ENCODE measurements at regions not wholly inside any gene's neighbourhood (a gene's known extent, or its start where the extent isn't known, plus 50 kb on each side); places are given as distances from the start of the nearest gene placed in this dataset.

- Histone ChIP-seq H3K4me3 (no peak overlapping the region), H3K9me3 (no peaks in the 10 kb centered on the region), H3K4me1 (ENCODE audit: insufficient read depth) (no peaks in the 10 kb centered on the region), H3K27ac (no peak overlapping the region), H3K27me3 (no peaks in the 10 kb centered on the region), H3K36me3 (no peaks in the 10 kb centered on the region)
- WGBS, 3 donors: 74 to 86% (median 76%) methylated on average over 5 of the region's 5 CpGs
- no peak for TF ChIP-seq POLR2A (IDR thresholded peaks at IDR 0.05)
- TF ChIP-seq CTCF (IDR thresholded peaks at IDR 0.05): no peak
- TF ChIP-seq EP300 (IDR thresholded peaks at IDR 0.05): no peak
- no peak for DNase-seq
- intact Hi-C loops (cut with DNase I): no loop called here
Measured at GRCh38 chr1:208743361-208743760, 499.2 kb upstream of the PLXNA2 start.

DNA sequence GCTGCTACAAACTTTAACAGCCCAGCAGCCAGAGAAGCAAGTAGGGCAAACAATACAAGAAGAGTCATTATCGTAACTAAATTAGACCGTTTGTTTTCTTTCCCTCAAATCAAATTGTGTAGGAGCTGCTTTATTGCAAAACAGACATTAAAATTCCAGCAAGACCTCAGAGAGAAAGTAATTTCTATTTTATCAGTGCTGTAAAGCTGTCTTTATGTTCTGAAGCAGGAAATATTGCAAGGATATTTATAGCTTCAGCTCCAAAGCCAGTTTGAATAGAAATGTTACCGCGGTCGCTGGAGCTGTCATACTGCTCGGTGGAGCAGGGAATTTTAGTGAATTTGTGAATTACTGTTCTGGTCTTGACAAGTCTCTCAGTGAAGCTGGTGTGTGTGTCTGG is 503.8 kb upstream of the PLXNA2 start:
- intact Hi-C loops (cut with DNase I): no loop called here
- no peaks in the 10 kb centered on the region for H3K36me3 ChIP-seq

DNA sequence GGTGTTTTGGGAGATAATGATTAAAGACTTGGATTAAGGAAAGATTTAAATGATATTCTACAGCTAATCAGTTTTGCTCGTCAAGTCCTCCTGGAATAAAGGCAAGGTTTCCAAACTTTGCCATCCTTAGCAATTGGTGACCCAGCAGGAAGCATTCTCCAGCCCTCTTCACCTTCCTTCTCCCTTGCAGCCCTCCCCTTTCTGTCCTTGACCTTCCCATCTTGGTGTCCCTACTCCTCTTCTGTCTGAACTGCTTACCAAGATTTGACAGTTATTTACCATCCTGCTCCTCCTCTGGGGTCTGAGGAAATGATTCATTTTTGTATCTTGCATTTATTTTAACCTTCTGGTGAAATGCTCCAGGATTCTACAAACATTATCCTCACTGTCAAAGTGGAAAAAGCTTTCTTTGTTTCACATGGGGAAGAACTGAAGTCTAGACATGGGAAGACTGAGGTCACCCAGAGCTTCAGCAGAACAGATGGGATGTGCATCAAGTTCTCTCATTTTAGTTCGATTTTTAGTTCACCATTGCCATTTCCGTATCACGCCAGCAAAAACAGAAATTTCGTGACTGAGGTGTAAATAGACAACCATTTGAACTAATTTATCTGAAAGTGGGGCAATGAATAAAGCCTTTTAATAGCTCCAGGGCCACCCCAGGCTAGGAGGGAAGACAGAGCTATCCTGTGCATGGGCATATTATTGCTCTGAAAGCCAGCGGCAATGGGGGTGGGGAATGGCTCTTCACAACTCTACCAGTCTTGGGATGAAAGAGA is 504.4 kb upstream of the PLXNA2 start:
- Histone ChIP-seq H3K9me3 (no peaks in the 10 kb centered on the region), H3K27ac (no peak overlapping the region), H3K4me1 (ENCODE audit: insufficient read depth) (no peaks in the 10 kb centered on the region), H3K36me3 (no peaks in the 10 kb centered on the region), H3K27me3 (no peaks in the 10 kb centered on the region), H3K4me3 (no peak overlapping the region)
- DNase-seq: no peak
- WGBS, 3 donors: 57 to 61% (median 61%) methylated on average over 6 of the region's 6 CpGs
- no peak for TF ChIP-seq POLR2A (IDR thresholded peaks at IDR 0.05)
- TF ChIP-seq CTCF (IDR thresholded peaks at IDR 0.05): no peak
- no peak for TF ChIP-seq EP300 (IDR thresholded peaks at IDR 0.05)
- intact Hi-C loops (cut with DNase I): no loop called here

More for the DNA sequence above, 503.8 kb upstream of the PLXNA2 start:
- no peak overlapping the region for H3K4me3 ChIP-seq
- no peak overlapping the region for H3K27ac ChIP-seq
- H3K9me3 ChIP-seq: no peaks in the 10 kb centered on the region
- no peaks in the 10 kb centered on the region for H3K4me1 ChIP-seq (ENCODE audit: insufficient read depth)
- WGBS, 3 donors: 1 to 2% (median 2%) methylated on average over 6 of the region's 6 CpGs
- no peak for DNase-seq
- H3K27me3 ChIP-seq: no peaks in the 10 kb centered on the region
- TF ChIP-seq EP300 (IDR thresholded peaks at IDR 0.05) (no peak), POLR2A (IDR thresholded peaks at IDR 0.05) (no peak)

GRCh38 chr1:208756339-208756981 is 512.3 kb upstream of the PLXNA2 start:
- H3K36me3 ChIP-seq: no peaks in the 10 kb centered on the region
- no peak overlapping the region for H3K27ac ChIP-seq
- H3K4me3 ChIP-seq: no peak overlapping the region
- no peak for TF ChIP-seq POLR2A (IDR thresholded peaks at IDR 0.05)
- TF ChIP-seq EP300 (IDR thresholded peaks at IDR 0.05): no peak
- no peak for TF ChIP-seq CTCF (IDR thresholded peaks at IDR 0.05)
- H3K4me1 ChIP-seq (ENCODE audit: insufficient read depth): no peaks in the 10 kb centered on the region
- H3K27me3 ChIP-seq: no peaks in the 10 kb centered on the region
- DNase-seq: no peak
- WGBS, 3 donors: 69 to 74% (median 70%) methylated on average over 6 of the region's 6 CpGs
- H3K9me3 ChIP-seq: no peaks in the 10 kb centered on the region
- intact Hi-C loops (cut with DNase I): no loop called here

DNA sequence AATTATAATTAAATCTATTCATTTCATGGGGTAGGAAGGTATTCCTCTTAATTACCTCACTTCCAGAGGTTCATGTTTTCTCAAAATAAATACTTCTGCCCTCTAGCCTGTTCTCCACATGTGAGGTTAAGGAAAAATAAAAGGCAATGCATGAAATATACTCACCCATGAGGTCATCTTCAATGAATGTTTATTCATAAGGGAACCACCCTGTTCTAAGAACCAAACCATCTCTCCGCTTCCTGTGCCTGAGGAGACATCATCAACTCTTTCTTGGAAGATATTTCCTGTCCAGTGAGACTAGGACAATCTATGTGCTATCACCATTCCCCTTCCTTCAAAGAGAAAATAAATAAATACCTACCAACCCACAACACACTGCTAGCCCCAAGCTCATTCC is 513.7 kb upstream of the PLXNA2 start:
- Histone ChIP-seq H3K4me1 (ENCODE audit: insufficient read depth) (no peaks in the 10 kb centered on the region), H3K9me3 (no peaks in the 10 kb centered on the region), H3K27ac (no peak overlapping the region), H3K4me3 (no peak overlapping the region), H3K27me3 (no peaks in the 10 kb centered on the region), H3K36me3 (no peaks in the 10 kb centered on the region)
- TF ChIP-seq EP300 (IDR thresholded peaks at IDR 0.05) (no peak), POLR2A (IDR thresholded peaks at IDR 0.05) (no peak), CTCF (IDR thresholded peaks at IDR 0.05) (no peak)
- WGBS, 3 donors: 91 to 97% (median 97%) methylated on average over 1 of the region's 1 CpG
- intact Hi-C loops (cut with DNase I): no loop called here
- no peak for DNase-seq
